ENCODE measurements at regions not wholly inside any gene's neighbourhood (a gene's known extent, or its start where the extent isn't known, plus 50 kb on each side); places are given as distances from the start of the nearest gene placed in this dataset.

DNA sequence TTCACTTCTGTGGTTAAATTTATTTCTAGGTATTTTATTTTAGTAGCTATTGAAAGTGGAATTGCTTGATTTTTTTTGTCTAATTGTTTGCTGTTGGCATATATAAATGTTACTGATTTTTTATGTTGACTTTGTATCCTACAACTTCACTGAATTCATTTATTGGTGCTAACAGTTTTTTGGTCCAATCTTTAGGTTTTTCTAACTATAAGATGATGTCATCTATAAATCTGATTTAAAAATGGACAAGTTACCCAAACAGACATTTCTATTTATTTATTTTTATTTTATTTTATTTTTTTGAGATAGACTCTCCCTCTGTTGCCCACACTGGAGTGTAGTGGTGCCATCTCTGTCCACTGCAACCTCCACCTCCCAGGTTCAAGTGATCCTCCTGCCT is 162.3 kb downstream of the COX7C start:
- DNase-seq (ENCODE audit: low read depth), result no peak

- DNase-seq (ENCODE audit: low read depth), result no peak
These were observed 169.2 kb downstream of the COX7C start for GRCh38 chr5:86786955-86787354.

- DNase-seq (ENCODE audit: low read depth), result no peak
These were observed 177.9 kb downstream of the COX7C start for GRCh38 chr5:86795659-86796058.

DNA sequence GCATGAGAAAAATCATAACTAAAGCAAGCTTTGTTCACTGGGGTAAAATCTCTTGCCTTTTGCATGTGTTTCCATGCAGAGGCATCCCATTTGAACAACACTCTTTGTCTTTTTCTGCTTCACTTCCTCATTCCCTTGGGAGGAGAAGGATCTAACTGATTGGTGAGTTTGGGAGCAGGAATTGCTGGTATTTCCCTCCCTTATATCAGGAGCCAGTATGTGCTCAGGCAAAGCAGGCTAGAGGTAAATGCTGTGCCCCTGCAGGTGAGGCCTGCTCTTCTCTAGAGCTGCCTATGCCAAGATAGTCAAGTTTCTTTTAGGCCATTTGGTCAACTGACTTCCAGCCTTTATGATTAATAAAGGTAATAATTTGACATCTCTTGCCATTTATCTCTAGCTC is 179.9 kb downstream of the COX7C start:
- DNase-seq (ENCODE audit: low read depth), result no peak

- DNase-seq (ENCODE audit: low read depth), result no peak
These were observed 188.5 kb downstream of the COX7C start for GRCh38 chr5:86806206-86806605.

DNA sequence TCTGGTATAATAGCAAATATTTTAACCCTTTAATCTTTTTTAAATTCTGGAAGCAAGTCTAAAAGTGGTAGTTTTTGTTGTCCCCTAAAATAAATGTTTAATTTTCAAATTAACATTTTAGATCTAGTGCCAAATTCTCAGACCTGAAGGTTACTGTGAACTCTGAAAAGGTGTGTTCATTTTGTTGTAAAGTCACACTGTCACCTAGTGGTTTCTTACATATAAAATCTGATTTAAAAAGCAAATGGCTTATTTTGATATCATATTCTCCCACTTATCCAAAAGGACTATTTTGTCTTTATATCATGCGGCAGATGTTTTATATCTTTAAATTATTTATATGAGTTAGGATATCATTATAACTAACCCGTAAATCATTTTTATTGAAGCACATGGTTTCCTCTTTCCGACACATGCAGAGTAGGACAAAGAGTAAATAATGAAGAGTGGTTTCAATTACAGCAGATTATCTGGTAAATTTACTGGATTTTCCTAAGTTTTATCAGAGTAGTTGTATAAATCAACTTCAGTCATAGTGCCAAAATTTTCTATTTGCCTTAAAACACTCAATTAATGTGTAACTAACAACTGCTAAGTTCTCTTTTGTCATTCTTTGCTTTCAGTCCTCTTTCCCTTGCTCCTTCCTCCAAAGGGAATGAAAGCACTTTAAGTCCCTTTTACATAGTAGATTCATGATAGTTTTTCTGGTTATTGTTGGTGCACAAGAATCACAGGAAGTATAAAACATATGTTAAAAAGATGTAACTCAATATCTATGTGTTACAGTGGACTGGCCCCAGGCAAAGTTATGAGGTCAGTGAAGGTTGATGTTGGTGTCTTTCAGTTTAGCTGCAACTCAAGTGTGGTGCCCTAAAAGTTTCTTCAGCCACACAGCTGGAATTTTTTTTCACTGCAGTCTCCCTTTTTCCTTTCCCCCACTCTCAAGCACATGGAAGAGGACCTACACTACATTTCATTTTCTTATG is 189.6 kb downstream of the COX7C start:
- no peak for DNase-seq (ENCODE audit: low read depth)

DNA sequence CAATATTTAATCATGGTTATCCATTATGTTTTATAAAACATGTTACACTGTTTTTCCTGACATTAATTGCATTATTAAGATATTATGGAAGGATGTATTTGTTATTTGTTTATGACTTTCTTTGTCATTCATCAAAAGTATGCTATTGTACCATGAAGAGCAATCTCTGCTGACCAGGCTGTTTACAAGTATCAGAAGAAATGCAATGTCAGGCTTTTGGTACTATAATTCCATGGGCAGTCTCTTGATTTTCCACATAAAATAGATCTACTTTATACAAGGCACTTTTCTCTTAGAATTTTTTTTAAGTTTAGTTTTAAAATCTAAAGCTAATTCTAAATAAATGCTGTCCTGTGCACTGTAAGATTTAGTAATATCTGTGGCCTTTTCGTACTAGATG is 196.6 kb downstream of the COX7C start:
- no peak for DNase-seq (ENCODE audit: low read depth)

- DNase-seq (ENCODE audit: low read depth), result no peak
These were observed 197.2 kb downstream of the COX7C start for GRCh38 chr5:86814907-86815306.

GRCh38 chr5:86824637-86825036 is 206.9 kb downstream of the COX7C start:
- DNase-seq (ENCODE audit: low read depth), result no peak

DNA sequence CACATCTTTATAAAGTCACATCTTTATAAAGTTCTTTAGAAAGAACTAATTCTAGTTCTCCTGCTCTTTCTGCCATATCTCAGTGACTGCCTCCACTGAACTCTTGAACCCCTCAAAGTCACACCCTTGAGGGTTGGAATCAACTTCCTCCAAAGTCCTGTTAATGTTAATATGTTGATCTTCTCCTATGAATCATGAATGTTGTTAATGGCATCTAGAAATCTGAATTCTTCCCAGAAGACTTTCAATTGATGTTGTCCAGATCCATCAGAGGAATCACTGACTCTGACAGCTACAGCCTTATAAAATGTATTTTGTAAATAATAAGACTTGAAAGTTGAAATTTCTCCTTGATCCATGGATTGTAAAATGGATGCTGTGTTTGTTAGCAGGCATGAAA is 213.4 kb downstream of the COX7C start:
- no peak for DNase-seq (ENCODE audit: low read depth)

DNA sequence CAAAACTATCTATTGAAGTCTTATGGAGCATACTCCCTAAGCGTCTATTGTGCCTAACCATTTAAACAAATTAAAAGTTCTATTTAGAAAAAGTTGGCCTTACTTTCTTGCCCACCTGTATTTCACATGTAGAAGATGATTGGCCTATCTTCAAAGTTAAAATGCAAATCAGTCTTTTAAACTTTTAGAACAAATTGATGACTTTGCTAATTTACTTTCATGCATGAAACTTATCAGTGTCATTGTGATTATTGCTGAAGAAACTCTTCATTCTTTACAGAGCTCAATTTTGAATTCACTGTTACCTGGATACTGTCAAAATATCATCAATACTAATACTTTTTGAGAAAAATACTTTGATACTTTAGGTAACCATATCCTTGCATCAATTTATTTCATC is 216.1 kb downstream of the COX7C start:
- no peak for DNase-seq (ENCODE audit: low read depth)

DNA sequence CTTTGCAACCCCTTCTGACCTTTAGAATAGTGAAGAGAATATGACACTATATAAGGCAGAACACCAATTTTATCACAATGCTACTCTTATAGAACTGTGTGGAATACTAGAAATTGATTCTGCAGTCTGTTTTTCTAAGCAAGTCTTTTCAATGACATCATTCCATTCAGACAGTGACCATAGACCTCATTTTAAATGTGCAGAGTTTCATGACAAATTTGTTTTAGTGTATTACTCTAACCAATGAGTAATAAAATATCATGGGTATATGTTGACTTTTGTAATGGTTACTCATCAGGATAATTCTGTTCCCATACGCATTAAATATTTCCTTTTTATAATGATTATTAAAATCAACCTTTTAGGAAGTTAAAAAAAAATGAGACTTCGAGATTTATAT is 219.9 kb downstream of the COX7C start:
- no peak for DNase-seq (ENCODE audit: low read depth)

DNA sequence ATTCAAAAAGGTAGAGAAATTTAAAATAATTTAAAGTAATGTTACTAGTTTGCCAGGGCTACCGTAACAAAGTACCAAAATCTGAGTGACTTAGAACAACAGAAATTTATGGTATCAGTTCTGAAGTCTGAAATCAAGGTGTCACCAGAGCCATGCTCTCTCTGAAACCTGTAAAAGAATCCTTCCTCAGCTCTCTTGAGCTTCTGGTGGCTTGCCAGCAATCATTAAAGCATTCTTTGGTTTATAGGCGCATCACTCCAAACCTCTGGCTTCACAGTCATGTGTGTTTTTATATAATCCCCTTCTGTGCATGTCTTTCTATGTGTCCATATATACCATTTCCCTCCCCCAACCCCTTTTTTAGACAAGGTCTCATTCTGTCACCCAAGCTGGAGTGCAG is 220.3 kb downstream of the COX7C start:
- DNase-seq (ENCODE audit: low read depth), result no peak

DNA sequence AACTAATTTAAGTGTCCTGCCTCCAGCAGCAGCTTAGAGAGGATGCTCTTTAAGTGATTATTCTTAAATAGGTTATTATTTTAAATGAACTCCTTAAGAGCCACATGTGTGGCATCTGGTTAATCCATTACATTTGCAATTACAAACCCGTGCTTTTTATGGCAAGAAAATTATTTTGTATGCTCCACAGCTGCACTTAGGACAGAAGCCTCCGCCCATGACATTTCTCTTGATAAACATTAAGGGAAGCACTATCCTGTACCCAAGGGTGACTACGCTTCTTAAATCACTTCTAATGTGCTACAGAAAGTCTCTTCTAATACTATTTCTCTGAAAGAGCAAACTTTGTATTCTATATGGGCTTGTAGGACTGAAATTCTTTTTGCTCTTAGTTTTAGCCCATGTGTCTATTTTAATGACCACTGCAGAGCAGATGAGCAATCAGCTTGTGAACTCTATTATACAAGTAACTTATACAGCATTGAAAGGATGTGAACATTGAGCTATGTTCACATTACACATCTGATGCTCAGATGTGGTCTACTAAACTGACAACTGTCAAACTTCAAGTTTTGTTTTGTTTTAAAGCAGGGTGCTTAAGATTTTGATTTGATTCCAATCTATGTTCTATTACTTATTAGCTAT is 223.4 kb downstream of the COX7C start:
- DNase-seq (ENCODE audit: low read depth), result no peak

DNA sequence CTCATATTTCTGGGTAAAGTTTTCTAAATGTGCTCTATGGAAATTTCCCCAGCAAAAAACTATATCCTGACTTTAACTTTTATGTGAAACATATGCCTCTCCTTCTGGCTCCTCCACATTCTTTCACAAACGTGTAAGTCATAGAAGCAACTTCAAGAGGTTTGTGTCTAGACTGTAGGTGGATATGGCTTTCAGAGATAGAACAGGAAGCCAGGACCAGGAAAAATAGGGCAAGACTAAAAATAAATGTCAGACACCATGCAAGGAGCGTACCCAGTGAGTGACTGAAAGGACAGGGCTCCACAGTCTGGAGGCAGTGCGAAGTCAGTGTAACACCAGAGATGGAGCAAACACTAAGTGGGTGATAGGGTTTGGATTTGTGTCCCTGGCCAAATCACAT is 240.7 kb downstream of the COX7C start:
- no peak for DNase-seq (ENCODE audit: low read depth)

DNA sequence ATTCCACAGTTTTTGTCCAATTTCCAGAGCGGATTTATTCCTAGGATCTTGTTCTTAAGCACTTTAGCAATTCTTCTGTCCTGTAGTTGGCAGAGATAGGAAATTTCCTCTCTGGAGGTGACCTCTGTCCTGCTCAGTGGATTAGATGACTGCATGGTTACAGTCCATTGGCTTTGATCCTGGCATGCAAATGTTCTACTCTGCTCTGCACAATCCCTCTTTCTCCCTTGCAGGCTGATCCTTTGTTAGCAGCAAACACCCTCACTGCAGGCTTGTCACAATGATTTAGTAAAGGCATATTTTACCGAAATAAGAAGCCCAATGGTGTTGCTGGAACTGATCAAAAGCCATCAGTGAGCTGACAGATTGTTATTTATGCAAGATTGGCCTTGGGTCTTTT is 243.8 kb downstream of the COX7C start:
- no peak for DNase-seq (ENCODE audit: low read depth)

DNA sequence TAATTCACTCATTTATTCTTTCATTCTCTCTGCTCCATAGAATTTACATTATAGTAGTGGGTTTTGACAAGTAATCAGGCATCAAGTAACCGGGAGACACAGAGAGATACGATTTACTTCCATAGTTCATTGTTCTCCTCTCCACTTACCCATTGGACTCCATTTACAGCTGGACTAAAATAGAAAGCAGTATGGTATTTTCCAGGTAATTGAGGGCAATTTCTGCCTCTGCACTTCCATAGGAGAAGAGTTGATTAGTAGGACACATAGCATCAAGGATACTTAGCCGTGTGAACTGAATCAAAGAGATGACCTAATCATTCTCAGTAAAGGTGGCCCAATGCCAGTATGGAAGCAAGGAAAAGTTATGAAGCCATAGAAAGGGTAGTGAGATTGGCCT is 244.4 kb downstream of the COX7C start:
- no peak for DNase-seq (ENCODE audit: low read depth)

- no peak for DNase-seq (ENCODE audit: low read depth)
These were observed 246.3 kb downstream of the COX7C start for GRCh38 chr5:86864051-86864450.

DNA sequence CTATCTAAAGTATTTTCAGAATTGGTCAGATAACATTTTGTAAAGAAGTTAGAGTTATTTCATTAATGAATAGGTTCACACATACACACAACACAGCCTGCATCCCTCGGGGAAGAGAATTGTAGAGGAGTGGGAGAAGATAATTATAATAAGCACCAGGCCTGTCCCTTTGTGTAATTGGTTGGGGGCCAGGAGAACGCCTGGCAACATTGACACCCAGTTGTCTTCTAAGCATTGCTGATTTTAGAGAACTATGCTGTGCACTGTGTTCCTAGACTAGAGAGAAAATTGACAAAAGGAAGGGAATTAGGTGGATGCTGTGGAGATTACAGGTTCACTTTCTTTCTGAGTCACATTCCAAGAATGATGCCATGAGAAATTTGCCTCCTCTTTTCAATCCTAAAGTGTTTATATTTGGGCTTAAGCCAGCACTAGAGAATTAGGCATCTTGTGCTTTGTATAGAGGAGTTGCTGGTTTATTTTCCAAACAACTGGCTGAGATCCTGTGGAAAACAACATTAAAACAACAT is 247.6 kb downstream of the COX7C start:
- no peak for DNase-seq (ENCODE audit: low read depth)

DNA sequence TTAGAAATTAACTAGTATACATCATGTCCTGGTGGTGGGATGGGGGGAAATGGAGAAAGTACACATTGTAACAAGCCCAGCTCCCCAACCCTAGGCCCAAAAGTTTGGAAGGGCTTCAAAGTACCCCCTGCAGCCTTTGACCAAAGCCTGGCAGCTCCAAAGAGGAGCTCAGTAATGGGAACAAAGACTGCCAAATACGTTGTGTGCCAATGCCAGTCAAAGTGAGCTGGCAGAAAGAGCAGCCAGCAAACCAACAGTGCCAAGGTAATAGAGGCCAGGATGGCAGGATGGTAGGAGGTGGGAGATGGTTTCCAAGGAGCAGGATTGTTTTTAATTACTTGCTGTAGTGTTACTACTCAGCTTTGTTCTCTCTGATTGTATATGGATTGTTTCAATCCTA is 248.3 kb downstream of the COX7C start:
- DNase-seq (ENCODE audit: low read depth), result no peak

DNA sequence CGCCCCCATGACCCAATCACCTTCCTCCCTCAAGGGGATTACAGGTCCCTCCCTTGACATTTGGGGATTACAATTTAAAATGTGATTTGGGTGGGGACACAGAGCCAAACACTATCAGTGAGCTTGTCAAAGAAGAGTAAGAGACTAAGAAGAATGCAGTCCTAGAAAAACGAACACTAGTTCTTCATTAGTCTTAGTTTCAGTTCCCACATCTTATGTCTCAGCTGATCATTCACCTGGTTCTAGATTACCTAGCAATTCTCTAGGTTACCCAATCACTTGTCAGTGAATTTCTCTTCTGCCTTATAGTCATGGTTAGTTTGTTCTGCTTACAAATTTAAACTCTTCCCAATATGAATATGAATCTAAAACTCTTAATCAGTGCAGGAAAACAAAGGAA is 251.5 kb downstream of the COX7C start:
- no peak for DNase-seq (ENCODE audit: low read depth)

DNA sequence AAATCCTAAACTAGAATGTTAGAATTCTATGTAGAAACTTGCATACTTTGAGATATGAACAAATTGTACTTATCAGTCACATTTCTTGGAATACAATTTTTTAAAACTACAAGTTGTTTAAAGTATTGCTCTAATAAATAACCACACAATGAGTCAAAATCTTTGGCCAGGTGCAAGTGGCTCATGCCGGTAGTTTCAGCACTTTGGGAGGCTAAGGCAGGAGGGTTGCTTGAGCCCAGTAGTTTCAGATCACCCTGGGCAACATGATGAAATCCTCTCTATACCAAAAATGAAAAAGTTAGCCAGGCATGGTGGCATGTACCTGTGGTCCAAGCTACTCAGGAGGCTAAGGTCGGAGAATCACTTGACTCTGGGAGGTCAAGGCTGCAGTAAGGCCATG is 257.8 kb downstream of the COX7C start:
- no peak for DNase-seq (ENCODE audit: low read depth)

- no peak for DNase-seq (ENCODE audit: low read depth)
These were observed 260.5 kb downstream of the COX7C start for GRCh38 chr5:86878250-86878649.

Data from activated T-cell treated with anti-CD3 and anti-CD28 coated beads for 24 hours (primary cell).